ENCODE measurements at regions not wholly inside any gene's neighbourhood (a gene's known extent, or its start where the extent isn't known, plus 50 kb on each side); places are given as distances from the start of the nearest gene placed in this dataset.

- no peak overlapping the region for H3K27ac Mint-ChIP-seq
- DNase-seq (ENCODE audit: low spot score, unreplicated experiment), result no peak
- H3K9me3 Mint-ChIP-seq (ENCODE audit: low read depth), result no peaks in the 10 kb centered on the region
- H3K36me3 Mint-ChIP-seq (ENCODE audit: insufficient read depth), result no peaks in the 10 kb centered on the region
- no peaks in the 10 kb centered on the region for H3K27me3 Mint-ChIP-seq
- H3K4me3 Mint-ChIP-seq (ENCODE audit: low read depth), result no peak overlapping the region
- TF ChIP-seq CTCF (IDR thresholded peaks at IDR 0.05; ENCODE audit: unreplicated experiment), result no peak
- no peaks in the 10 kb centered on the region for H3K4me1 Mint-ChIP-seq (ENCODE audit: low read depth)
Measured at GRCh38 chr9:118521261-118521660, 817.1 kb downstream of the TLR4 start.

DNA sequence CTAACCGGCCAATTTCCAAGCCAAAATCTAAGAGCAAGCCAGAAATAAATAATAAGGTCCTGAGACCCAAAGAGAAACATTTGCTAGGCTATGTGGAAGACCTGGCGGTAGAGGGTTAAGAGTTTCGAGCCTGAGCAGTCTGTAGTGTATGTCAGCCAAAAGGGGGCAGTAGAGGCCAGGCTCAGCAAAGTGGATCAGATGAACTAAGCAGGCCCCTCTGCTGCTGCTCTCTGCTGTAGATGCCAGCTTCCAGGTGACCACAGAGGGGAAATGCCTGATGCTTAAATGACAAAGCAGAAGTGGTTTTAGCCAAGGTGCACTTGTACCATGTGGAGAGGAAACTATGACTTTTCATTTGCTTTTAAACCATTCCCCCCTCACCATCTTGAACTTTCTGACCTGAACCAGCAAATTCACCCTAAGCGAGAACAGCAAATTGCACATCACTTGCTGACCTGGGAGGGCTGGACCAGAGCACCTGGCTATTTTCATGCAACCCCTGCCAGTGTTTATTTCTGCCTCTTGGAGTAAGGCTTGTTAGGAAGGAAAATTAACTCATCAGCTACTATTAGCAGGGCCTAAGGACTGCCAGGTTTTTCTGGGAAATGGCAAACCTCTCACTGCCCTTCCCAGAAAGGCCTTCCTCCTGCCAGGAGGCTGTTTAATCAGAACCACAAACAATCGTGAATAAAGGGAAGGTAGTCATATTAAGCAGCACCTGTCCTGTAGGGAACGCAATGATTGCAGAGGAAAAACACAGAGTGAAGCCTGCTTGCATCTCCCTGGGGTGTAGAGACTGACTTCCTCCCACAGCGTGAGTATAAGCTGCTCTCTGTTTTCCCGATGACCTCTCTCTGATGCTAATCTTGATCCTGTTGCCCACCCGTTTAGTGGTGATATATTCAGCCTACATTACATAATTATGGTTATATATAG lies 818.2 kb downstream of the TLR4 start:
- peak; percentile 77 for TF ChIP-seq CTCF (IDR thresholded peaks at IDR 0.05; ENCODE audit: unreplicated experiment)
- no peaks in the 10 kb centered on the region for H3K27me3 Mint-ChIP-seq
- H3K27ac Mint-ChIP-seq, result no peak overlapping the region
- no peaks in the 10 kb centered on the region for H3K9me3 Mint-ChIP-seq (ENCODE audit: low read depth)
- DNase-seq (ENCODE audit: low spot score, unreplicated experiment), result peak; percentile 30
- no peaks in the 10 kb centered on the region for H3K4me1 Mint-ChIP-seq (ENCODE audit: low read depth)
- no peak overlapping the region for H3K4me3 Mint-ChIP-seq (ENCODE audit: low read depth)
- H3K36me3 Mint-ChIP-seq (ENCODE audit: insufficient read depth), result no peaks in the 10 kb centered on the region

GRCh38 chr9:118527261-118527660 lies 823.1 kb downstream of the TLR4 start:
- Mint-ChIP-seq H3K4me1 (ENCODE audit: low read depth) (no peaks in the 10 kb centered on the region), H3K36me3 (ENCODE audit: insufficient read depth) (no peaks in the 10 kb centered on the region), H3K27me3 (no peaks in the 10 kb centered on the region), H3K9me3 (ENCODE audit: low read depth) (no peaks in the 10 kb centered on the region), H3K4me3 (ENCODE audit: low read depth) (no peak overlapping the region), H3K27ac (no peak overlapping the region)
- no peak for TF ChIP-seq CTCF (IDR thresholded peaks at IDR 0.05; ENCODE audit: unreplicated experiment)
- no peak for DNase-seq (ENCODE audit: low spot score, unreplicated experiment)

GRCh38 chr9:118529210-118529609 lies 825.0 kb downstream of the TLR4 start:
- H3K36me3 Mint-ChIP-seq (ENCODE audit: insufficient read depth), result no peaks in the 10 kb centered on the region
- H3K27me3 Mint-ChIP-seq, result peaks cover 2% of the 10 kb centered on the region
- TF ChIP-seq CTCF (IDR thresholded peaks at IDR 0.05; ENCODE audit: unreplicated experiment), result no peak
- no peak for DNase-seq (ENCODE audit: low spot score, unreplicated experiment)
- no peaks in the 10 kb centered on the region for H3K4me1 Mint-ChIP-seq (ENCODE audit: low read depth)
- no peak overlapping the region for H3K27ac Mint-ChIP-seq
- H3K4me3 Mint-ChIP-seq (ENCODE audit: low read depth), result no peak overlapping the region
- no peaks in the 10 kb centered on the region for H3K9me3 Mint-ChIP-seq (ENCODE audit: low read depth)

GRCh38 chr9:118529624-118530214 lies 825.5 kb downstream of the TLR4 start:
- no peaks in the 10 kb centered on the region for H3K36me3 Mint-ChIP-seq (ENCODE audit: insufficient read depth)
- no peak overlapping the region for H3K4me3 Mint-ChIP-seq (ENCODE audit: low read depth)
- H3K4me1 Mint-ChIP-seq (ENCODE audit: low read depth), result no peaks in the 10 kb centered on the region
- TF ChIP-seq CTCF (IDR thresholded peaks at IDR 0.05; ENCODE audit: unreplicated experiment), result no peak
- H3K27me3 Mint-ChIP-seq, result peaks cover 3% of the 10 kb centered on the region
- no peak for DNase-seq (ENCODE audit: low spot score, unreplicated experiment)
- no peak overlapping the region for H3K27ac Mint-ChIP-seq
- H3K9me3 Mint-ChIP-seq (ENCODE audit: low read depth), result no peaks in the 10 kb centered on the region

Data from progenitor cell of endocrine pancreas (in vitro differentiated cells).